ENCODE measurements at regions not wholly inside any gene's neighbourhood (a gene's known extent, or its start where the extent isn't known, plus 50 kb on each side); places are given as distances from the start of the nearest gene placed in this dataset.

GRCh38 chr13:104750377-104750776, 1684.2 kb upstream of the SLC10A2 start:
- Histone ChIP-seq H3K27me3 (ENCODE audit: insufficient read depth, low read length) (no peaks in the 10 kb centered on the region), H3K36me3 (ENCODE audit: insufficient read depth, low read length) (no peaks in the 10 kb centered on the region), H4K20me1 (ENCODE audit: insufficient read depth, low read length) (no peaks in the 10 kb centered on the region), H3K9ac (ENCODE audit: low read length) (no peak overlapping the region), H3F3A (ENCODE audit: insufficient read depth, low read length) (no peaks in the 10 kb centered on the region), H3K9me2 (ENCODE audit: low read depth, low read length) (no peaks in the 10 kb centered on the region), H2AFZ (ENCODE audit: low read length) (no peak overlapping the region), H3K4me3 (ENCODE audit: low read depth, low read length, poor library complexity, severe bottlenecking) (no peak overlapping the region), H3K4me2 (ENCODE audit: low read length) (no peak overlapping the region), H3K4me1 (ENCODE audit: insufficient read depth, low read length, severe bottlenecking) (no peaks in the 10 kb centered on the region), H3K9me3 (ENCODE audit: low read length) (no peaks in the 10 kb centered on the region), H3K79me2 (ENCODE audit: insufficient read depth, low read length) (no peaks in the 10 kb centered on the region), H3K27ac (ENCODE audit: low read depth, low read length, poor library complexity, severe bottlenecking) (no peak overlapping the region)
- no peak for TF ChIP-seq EZH2 (IDR thresholded peaks at IDR 0.05; ENCODE audit: borderline replicate concordance, low read length)
- no peak for TF ChIP-seq CTCF (IDR thresholded peaks at IDR 0.05; ENCODE audit: low read length)

- no peak overlapping the region for H3K4me2 ChIP-seq (ENCODE audit: low read length)
- H3K27me3 ChIP-seq (ENCODE audit: insufficient read depth, low read length) = no peaks in the 10 kb centered on the region
- no peaks in the 10 kb centered on the region for H3F3A ChIP-seq (ENCODE audit: insufficient read depth, low read length)
- no peak overlapping the region for H2AFZ ChIP-seq (ENCODE audit: low read length)
- no peaks in the 10 kb centered on the region for H4K20me1 ChIP-seq (ENCODE audit: insufficient read depth, low read length)
- 0 out of 2 replicates have a peak, but pooled peaks cover 3% of the 10 kb centered on the region for H3K9me2 ChIP-seq (ENCODE audit: low read depth, low read length)
- H3K9me3 ChIP-seq (ENCODE audit: low read length) = no peaks in the 10 kb centered on the region
- no peak overlapping the region for H3K27ac ChIP-seq (ENCODE audit: low read depth, low read length, poor library complexity, severe bottlenecking)
- H3K79me2 ChIP-seq (ENCODE audit: insufficient read depth, low read length) = no peaks in the 10 kb centered on the region
- no peaks in the 10 kb centered on the region for H3K4me1 ChIP-seq (ENCODE audit: insufficient read depth, low read length, severe bottlenecking)
- no peaks in the 10 kb centered on the region for H3K36me3 ChIP-seq (ENCODE audit: insufficient read depth, low read length)
- no peak overlapping the region for H3K9ac ChIP-seq (ENCODE audit: low read length)
- TF ChIP-seq CTCF (IDR thresholded peaks at IDR 0.05; ENCODE audit: low read length) (no peak), EZH2 (IDR thresholded peaks at IDR 0.05; ENCODE audit: borderline replicate concordance, low read length) (no peak)
- H3K4me3 ChIP-seq (ENCODE audit: low read depth, low read length, poor library complexity, severe bottlenecking) = no peak overlapping the region
Observed at GRCh38 chr13:104740641-104741222, 1674.5 kb upstream of the SLC10A2 start.

- Histone ChIP-seq H3K9me2 (ENCODE audit: low read depth, low read length) (0 out of 2 replicates have a peak, but pooled peaks cover 3% of the 10 kb centered on the region), H3K79me2 (ENCODE audit: insufficient read depth, low read length) (no peaks in the 10 kb centered on the region), H4K20me1 (ENCODE audit: insufficient read depth, low read length) (0 out of 2 replicates have a peak, but pooled peaks cover 4% of the 10 kb centered on the region), H2AFZ (ENCODE audit: low read length) (no peak overlapping the region), H3K4me1 (ENCODE audit: insufficient read depth, low read length, severe bottlenecking) (no peaks in the 10 kb centered on the region), H3K27ac (ENCODE audit: low read depth, low read length, poor library complexity, severe bottlenecking) (no peak overlapping the region), H3K27me3 (ENCODE audit: insufficient read depth, low read length) (no peaks in the 10 kb centered on the region), H3K9ac (ENCODE audit: low read length) (no peak overlapping the region), H3K36me3 (ENCODE audit: insufficient read depth, low read length) (no peaks in the 10 kb centered on the region), H3K4me2 (ENCODE audit: low read length) (no peak overlapping the region), H3K9me3 (ENCODE audit: low read length) (no peaks in the 10 kb centered on the region), H3F3A (ENCODE audit: insufficient read depth, low read length) (no peaks in the 10 kb centered on the region), H3K4me3 (ENCODE audit: low read depth, low read length, poor library complexity, severe bottlenecking) (no peak overlapping the region)
- TF ChIP-seq EZH2 (IDR thresholded peaks at IDR 0.05; ENCODE audit: borderline replicate concordance, low read length) (no peak), CTCF (IDR thresholded peaks at IDR 0.05; ENCODE audit: low read length) (no peak)
Observed at GRCh38 chr13:104737713-104738112, 1671.5 kb upstream of the SLC10A2 start.
